GM19240 (cell line): ENCODE measurements at regions not wholly inside any gene's neighbourhood (a gene's known extent, or its start where the extent isn't known, plus 50 kb on each side); places are given as distances from the start of the nearest gene placed in this dataset.
"Not testable (repeated sequence)": the region's sequence is repeated elsewhere in the genome, so short reads cannot be mapped to it uniquely, and the experiment has no call there.

ENCODE experiments used
- DNase-seq: peaks from one replicate; pipeline ENCODE4 v3.0.0; 2011; ENCODE audit warnings: low spot score; ENCODE audit not compliant: insufficient read length

GRCh38 chr1:214141486-214141885 lies 139.5 kb upstream of the SMYD2 start:
- no peak for DNase-seq

- DNase-seq, result no peak
Observed at GRCh38 chr1:214143006-214143992, 137.7 kb upstream of the SMYD2 start.

- not testable (repeated sequence) for DNase-seq
Observed at GRCh38 chr1:214144521-214144920, 136.4 kb upstream of the SMYD2 start.

GRCh38 chr1:214146523-214146922 lies 134.4 kb upstream of the SMYD2 start:
- DNase-seq, result no peak

- DNase-seq, result no peak
Observed at GRCh38 chr1:214154596-214155292, 126.2 kb upstream of the SMYD2 start.

- DNase-seq, result no peak
Observed at GRCh38 chr1:214155987-214156625, 124.9 kb upstream of the SMYD2 start.

GRCh38 chr1:214164173-214164572 lies 116.8 kb upstream of the SMYD2 start:
- no peak for DNase-seq

GRCh38 chr1:214165850-214166374 lies 115.0 kb upstream of the SMYD2 start:
- DNase-seq, result no peak

GRCh38 chr1:214174508-214175199 lies 106.3 kb upstream of the SMYD2 start:
- DNase-seq, result no peak

- no peak for DNase-seq
Observed at GRCh38 chr1:214178102-214178501, 102.9 kb upstream of the SMYD2 start.

- DNase-seq, result no peak
Observed at GRCh38 chr1:214184992-214185391, 96.0 kb upstream of the SMYD2 start.

- no peak for DNase-seq
Observed at GRCh38 chr1:214186103-214186824, 94.7 kb upstream of the SMYD2 start.

- DNase-seq, result no peak
Observed at GRCh38 chr1:214187121-214187900, 93.6 kb upstream of the SMYD2 start.

GRCh38 chr1:214187933-214188332 lies 93.0 kb upstream of the SMYD2 start:
- no peak for DNase-seq

- DNase-seq, result no peak
Observed at GRCh38 chr1:214188835-214189234, 92.1 kb upstream of the SMYD2 start.

- DNase-seq, result no peak
Observed at GRCh38 chr1:214192825-214193643, 87.9 kb upstream of the SMYD2 start.

GRCh38 chr1:214193691-214194090 lies 87.3 kb upstream of the SMYD2 start:
- DNase-seq, result no peak

GRCh38 chr1:214198571-214198970 lies 82.4 kb upstream of the SMYD2 start:
- no peak for DNase-seq

- no peak for DNase-seq
Observed at GRCh38 chr1:214199585-214199984, 81.4 kb upstream of the SMYD2 start.
